Upper lobe of left lung (tissue), 6 donors: ENCODE measurements at regions not wholly inside any gene's neighbourhood (a gene's known extent, or its start where the extent isn't known, plus 50 kb on each side); places are given as distances from the start of the nearest gene placed in this dataset.

Source experiments
- ATAC-seq, 2 donors: fragments of 200-7000 bp; cut with Tn5 transposase; one replicate each; pipeline ENCODE4 v1.9.1; 2022; ENCODE audit warnings: mild to moderate bottlenecking in 2 of 2, moderate library complexity in 2 of 2; ENCODE audit not compliant: low FRiP score in 2 of 2
- DNase-seq, 2 donors: peaks; one replicate each; pipeline ENCODE4 v3.0.0-alpha.2; 2019 to 2020
- H3K27ac ChIP-seq, 4 donors: fragments of 200-600 bp; sonication (generic); one replicate each; pipeline ENCODE4 v1.5.1; 2016 to 2019
- H3K27me3 ChIP-seq, 4 donors: fragments of 200-600 bp; sonication (generic); one replicate each; pipeline ENCODE4 v1.5.1; 2017 to 2019
- H3K36me3 ChIP-seq, 4 donors: fragments of 200-600 bp; sonication (generic); one replicate each; pipeline ENCODE4 v1.5.1; 2016 to 2019
- H3K4me1 ChIP-seq, 4 donors: fragments of 200-600 bp; sonication (generic); one replicate each; pipeline ENCODE4 v1.5.1; 2018 to 2019
- H3K4me3 ChIP-seq, 4 donors: fragments of 200-600 bp; sonication (generic); one replicate each; pipeline ENCODE4 v1.5.1; 2017 to 2019; ENCODE audit warnings: mild to moderate bottlenecking in 2 of 4, moderate library complexity in 1 of 4
- H3K9me3 ChIP-seq, 4 donors: fragments of 200-600 bp; sonication (generic); one replicate each; pipeline ENCODE4 v1.5.1; 2018 to 2019
- CTCF ChIP-seq, 6 experiments: fragments of 450-650 bp in 4 of 6; fragments of 200-600 bp in 2 of 6; sonication (generic) in 2 of 6; IDR thresholded peaks; one replicate each; pipeline ENCODE4 v1.5.1; 2016 to 2019; ENCODE audit warnings: antibody characterized with exemption in 6 of 6
- EP300 ChIP-seq, 4 donors: sonication (generic); formaldehyde crosslinking; IDR thresholded peaks; one replicate each; pipeline ENCODE4 v1.5.1; 2017; ENCODE audit warnings: antibody characterized with exemption in 4 of 4, control low read depth in 2 of 4
- POLR2A ChIP-seq, 4 donors: fragments of 450-650 bp; IDR thresholded peaks; one replicate each; pipeline ENCODE4 v1.5.1; 2016 to 2017; ENCODE audit warnings: antibody characterized with exemption in 4 of 4, mild to moderate bottlenecking in 2 of 4
- POLR2AphosphoS5 ChIP-seq, 2 donors: sonication (generic); formaldehyde crosslinking; IDR thresholded peaks; one replicate each; pipeline ENCODE4 v1.5.1; 2017; ENCODE audit warnings: antibody characterized with exemption in 2 of 2
- WGBS, 2 donors: methylation state at CpG; one replicate each; pipeline ENCODE4 v1.1.5; 2017 to 2018; 5-methylcytosine and 5-hydroxymethylcytosine counted together
- donor health status: DM: no; HTN: no; CAD: no; lungs with moderate emphysema.
- donor health status: DM: no; HTN: yes; CAD: no; lungs with severe emphysema.

- no peaks in the 10 kb centered on the region for H3K4me1 ChIP-seq
- DNase-seq: no peak
- no peak for ATAC-seq
- TF ChIP-seq POLR2A (IDR thresholded peaks at IDR 0.05): no peak
- no peak for TF ChIP-seq POLR2AphosphoS5 (IDR thresholded peaks at IDR 0.05)
- no peak for TF ChIP-seq EP300 (IDR thresholded peaks at IDR 0.05)
- TF ChIP-seq CTCF (IDR thresholded peaks at IDR 0.05): no peak
- no peaks in the 10 kb centered on the region for H3K27me3 ChIP-seq
- WGBS, 2 donors: 70 to 80% methylated on average over 5 of the region's 5 CpGs
- no peaks in the 10 kb centered on the region for H3K9me3 ChIP-seq
- H3K4me3 ChIP-seq: no peak overlapping the region
- H3K27ac ChIP-seq: no peak overlapping the region
- no peaks in the 10 kb centered on the region for H3K36me3 ChIP-seq
Measured at GRCh38 chr19:28152195-28152594, 1060.8 kb downstream of the UQCRFS1 start.

GRCh38 chr19:28150129-28150528, 1062.8 kb downstream of the UQCRFS1 start:
- WGBS, 2 donors: 66 to 74% methylated on average over 5 of the region's 5 CpGs
- no peak overlapping the region for H3K4me3 ChIP-seq

GRCh38 chr19:28148554-28148953, 1064.4 kb downstream of the UQCRFS1 start:
- DNase-seq (no peak), ATAC-seq (no peak)
- H3K4me1 ChIP-seq: no peaks in the 10 kb centered on the region
- H3K27ac ChIP-seq: no peak overlapping the region
- H3K9me3 ChIP-seq: no peaks in the 10 kb centered on the region
- H3K27me3 ChIP-seq: no peaks in the 10 kb centered on the region
- no peaks in the 10 kb centered on the region for H3K36me3 ChIP-seq
- no peak overlapping the region for H3K4me3 ChIP-seq
- no peak for TF ChIP-seq POLR2AphosphoS5 (IDR thresholded peaks at IDR 0.05)
- no peak for TF ChIP-seq CTCF (IDR thresholded peaks at IDR 0.05)
- TF ChIP-seq EP300 (IDR thresholded peaks at IDR 0.05): no peak
- 71 to 74% methylated on average over 3 of the region's 3 CpGs for WGBS, 2 donors

More at GRCh38 chr19:28150129-28150528, 1062.8 kb downstream of the UQCRFS1 start:
- H3K27me3 ChIP-seq: no peaks in the 10 kb centered on the region
- H3K4me1 ChIP-seq: no peaks in the 10 kb centered on the region
- TF ChIP-seq POLR2A (IDR thresholded peaks at IDR 0.05) (no peak), CTCF (IDR thresholded peaks at IDR 0.05) (no peak)
- H3K36me3 ChIP-seq: no peaks in the 10 kb centered on the region
- H3K27ac ChIP-seq: no peak overlapping the region
- DNase-seq (no peak), ATAC-seq (no peak)
- no peaks in the 10 kb centered on the region for H3K9me3 ChIP-seq

GRCh38 chr19:28142258-28142657, 1070.7 kb downstream of the UQCRFS1 start:
- no peak for TF ChIP-seq EP300 (IDR thresholded peaks at IDR 0.05)
- no peak for TF ChIP-seq CTCF (IDR thresholded peaks at IDR 0.05)
- no peak for TF ChIP-seq POLR2A (IDR thresholded peaks at IDR 0.05)
- no peak for TF ChIP-seq POLR2AphosphoS5 (IDR thresholded peaks at IDR 0.05)
- 77 to 93% methylated on average over 1 of the region's 1 CpG for WGBS, 2 donors

GRCh38 chr19:28140201-28140600, 1072.8 kb downstream of the UQCRFS1 start:
- Histone ChIP-seq H3K27me3 (no peaks in the 10 kb centered on the region), H3K36me3 (no peaks in the 10 kb centered on the region), H3K9me3 (no peaks in the 10 kb centered on the region), H3K4me3 (no peak overlapping the region), H3K4me1 (no peaks in the 10 kb centered on the region), H3K27ac (no peak overlapping the region)
- no peak for DNase-seq
- TF ChIP-seq POLR2A (IDR thresholded peaks at IDR 0.05): no peak
- no peak for TF ChIP-seq CTCF (IDR thresholded peaks at IDR 0.05)
- TF ChIP-seq EP300 (IDR thresholded peaks at IDR 0.05): no peak
- no peak for TF ChIP-seq POLR2AphosphoS5 (IDR thresholded peaks at IDR 0.05)
- ATAC-seq: no peak
- 39 to 53% methylated on average over 4 of the region's 4 CpGs for WGBS, 2 donors

More at GRCh38 chr19:28142258-28142657, 1070.7 kb downstream of the UQCRFS1 start:
- no peaks in the 10 kb centered on the region for H3K4me1 ChIP-seq
- ATAC-seq: no peak
- H3K9me3 ChIP-seq: no peaks in the 10 kb centered on the region
- no peak for DNase-seq
- H3K36me3 ChIP-seq: no peaks in the 10 kb centered on the region
- no peaks in the 10 kb centered on the region for H3K27me3 ChIP-seq
- no peak overlapping the region for H3K27ac ChIP-seq
- no peak overlapping the region for H3K4me3 ChIP-seq
